Activated CD4-positive, alpha-beta T cell treated with anti-CD3 and anti-CD28 coated beads, Interleukin-2, amount 50 U/mL, for 4 hours (primary cell): ENCODE measurements at regions not wholly inside any gene's neighbourhood (a gene's known extent, or its start where the extent isn't known, plus 50 kb on each side); places are given as distances from the start of the nearest gene placed in this dataset.
"Not testable (repeated sequence)": the region's sequence is repeated elsewhere in the genome, so short reads cannot be mapped to it uniquely, and the experiment has no call there.

ENCODE experiments used
- DNase-seq, 2 experiments: peaks; one replicate each; pipeline ENCODE4 v3.0.0-alpha.2; 2020

DNA sequence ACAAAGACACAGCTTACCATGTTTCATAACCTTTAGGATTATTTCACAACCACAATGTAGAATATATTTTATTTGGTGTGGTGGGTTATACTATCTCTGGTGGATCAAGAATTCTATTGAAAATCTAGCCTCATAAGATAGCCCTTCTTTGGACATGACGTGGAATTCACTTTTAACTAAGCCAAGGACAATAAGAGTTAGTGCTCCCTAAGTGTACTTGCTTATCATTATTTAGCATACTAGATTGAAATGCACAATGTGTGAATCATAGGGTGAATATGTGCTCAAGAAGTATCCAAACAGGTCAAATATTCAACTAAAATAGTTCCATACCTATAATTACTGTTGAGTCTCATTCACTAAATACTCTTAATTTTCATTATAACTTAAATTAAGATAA is 1179.5 kb upstream of the GOT2 start:
- no peak for DNase-seq

DNA sequence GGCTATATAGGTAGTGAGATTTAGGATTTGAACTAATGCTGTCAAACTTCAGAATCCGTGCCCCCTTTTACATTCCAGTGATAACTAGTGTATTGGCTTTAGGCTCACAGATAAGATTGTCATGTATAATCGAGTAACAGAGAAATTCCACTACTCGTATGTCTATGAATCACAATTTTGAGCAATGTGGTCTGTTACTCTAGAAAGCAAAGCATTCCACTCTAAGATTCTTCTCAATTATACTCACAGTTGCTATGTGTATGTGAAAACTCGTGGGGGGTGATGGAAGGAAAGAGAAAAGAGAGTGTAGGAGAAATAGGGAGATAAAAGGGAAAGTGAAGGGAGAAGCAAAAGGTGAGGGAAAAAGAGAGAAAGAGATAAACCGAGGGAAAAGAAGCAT is 1175.1 kb upstream of the GOT2 start:
- no peak for DNase-seq

DNA sequence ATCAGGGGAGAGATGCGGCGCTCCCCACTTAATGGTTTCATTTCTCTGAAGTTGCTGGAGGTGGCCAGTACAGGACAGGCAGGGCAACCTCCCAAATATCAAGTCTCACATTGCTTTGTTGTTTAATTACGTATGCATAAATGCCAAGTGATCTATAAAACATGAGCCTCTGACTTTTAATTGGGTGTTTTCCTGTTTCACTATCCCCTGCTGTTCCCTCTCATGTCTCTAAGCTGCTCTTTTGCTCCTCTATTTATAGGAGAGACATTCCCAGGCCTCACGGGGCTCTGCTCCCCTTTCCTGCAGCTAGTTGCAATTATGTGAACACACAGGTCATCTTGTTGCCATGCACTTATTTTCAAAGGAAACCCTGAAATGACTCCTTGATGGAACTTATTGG is 1173.5 kb upstream of the GOT2 start:
- DNase-seq, result no peak

DNA sequence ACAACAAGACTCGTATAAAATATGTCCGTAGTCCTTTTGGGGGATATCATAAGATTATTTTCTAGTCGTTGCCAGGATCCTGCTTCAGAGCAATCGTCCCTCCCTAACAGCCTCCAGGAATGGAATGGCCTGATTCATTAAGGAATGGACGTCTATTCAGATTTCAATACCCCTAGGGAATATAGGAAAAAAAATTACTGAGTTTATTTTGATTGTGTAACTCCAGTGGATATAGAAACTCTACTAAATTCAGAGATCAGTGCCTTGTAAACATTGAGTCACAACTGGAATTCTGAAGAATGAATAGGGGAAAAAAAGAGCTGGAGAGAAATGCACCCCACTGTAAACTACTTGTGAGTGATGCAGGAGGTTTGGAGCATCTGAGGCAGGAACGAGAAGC is 1171.5 kb upstream of the GOT2 start:
- no peak for DNase-seq

DNA sequence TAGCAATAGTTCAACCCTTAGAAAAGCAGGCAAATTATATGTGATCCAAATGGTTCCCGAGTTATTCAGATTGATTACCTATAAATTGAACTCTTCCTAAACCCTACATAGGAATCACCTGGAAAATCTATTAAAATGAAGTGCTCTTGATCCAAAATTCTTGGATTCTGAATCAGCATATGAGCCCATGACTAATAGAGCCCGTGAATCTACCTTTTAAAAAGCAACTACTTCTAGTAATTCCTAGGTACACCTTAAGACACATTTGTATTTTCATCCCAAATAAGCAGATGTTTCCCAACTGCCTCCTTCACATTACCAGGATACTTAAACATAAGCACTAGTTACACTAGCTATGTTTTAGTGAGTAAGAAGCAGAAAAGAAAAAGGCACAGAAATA is 1171.0 kb upstream of the GOT2 start:
- DNase-seq, result no peak

DNA sequence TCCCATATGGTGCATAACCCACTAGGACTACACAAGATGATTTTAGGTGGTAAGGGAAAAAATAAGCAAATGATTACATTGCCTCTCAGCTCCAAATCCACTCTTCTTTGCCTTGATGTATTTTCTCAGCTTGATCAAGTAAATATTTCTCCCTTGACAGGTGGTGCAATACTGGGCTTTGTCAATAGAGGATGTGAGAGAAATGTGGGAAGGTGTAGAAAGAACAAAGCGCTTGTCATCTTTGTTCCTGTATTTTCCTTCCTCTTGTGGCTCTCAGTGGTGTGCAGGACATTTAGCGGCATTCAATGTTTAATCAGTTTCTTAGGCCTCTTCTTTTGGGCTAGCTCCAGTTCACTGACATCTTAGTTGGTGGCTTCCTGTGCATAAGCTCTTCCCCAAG is 1165.8 kb upstream of the GOT2 start:
- no peak for DNase-seq

DNA sequence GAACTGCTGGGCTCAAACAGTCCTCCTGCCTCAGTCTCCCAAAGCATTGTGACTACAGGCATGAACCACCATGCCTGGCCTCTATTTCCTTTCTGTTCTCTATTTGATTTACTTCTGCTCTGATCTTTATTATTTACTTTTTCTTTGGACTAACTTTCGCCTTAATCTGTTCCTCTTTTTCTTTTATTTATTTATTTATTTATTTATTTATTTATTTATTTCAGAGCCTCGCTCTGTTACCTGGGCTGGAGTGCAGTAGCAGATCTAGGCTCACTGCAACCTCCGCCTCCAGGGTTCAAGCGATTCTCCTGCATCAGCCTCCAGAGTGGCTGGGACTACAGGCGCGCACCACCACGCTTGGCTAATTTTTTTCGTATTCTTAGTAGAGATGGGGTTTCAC is 1158.3 kb upstream of the GOT2 start:
- DNase-seq, result no peak

DNA sequence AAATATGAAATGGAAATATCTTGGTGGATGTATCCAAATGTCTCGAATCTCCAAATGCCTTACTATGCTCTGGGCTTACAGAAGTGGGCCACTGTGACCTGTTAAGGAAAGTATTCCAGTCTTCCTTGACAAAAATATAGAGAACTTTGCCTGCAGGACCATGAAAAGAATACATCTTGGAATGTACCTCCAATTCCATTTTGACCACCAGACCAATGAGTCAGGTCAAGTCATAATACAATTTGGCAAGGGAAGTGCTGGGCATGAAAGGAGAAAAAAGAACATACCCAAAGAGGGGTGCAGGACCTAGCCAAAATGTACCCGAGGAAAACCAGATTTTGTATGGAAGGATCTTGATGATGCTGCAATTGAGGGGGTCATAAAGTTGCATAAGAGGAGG is 1153.7 kb upstream of the GOT2 start:
- DNase-seq, result no peak

DNA sequence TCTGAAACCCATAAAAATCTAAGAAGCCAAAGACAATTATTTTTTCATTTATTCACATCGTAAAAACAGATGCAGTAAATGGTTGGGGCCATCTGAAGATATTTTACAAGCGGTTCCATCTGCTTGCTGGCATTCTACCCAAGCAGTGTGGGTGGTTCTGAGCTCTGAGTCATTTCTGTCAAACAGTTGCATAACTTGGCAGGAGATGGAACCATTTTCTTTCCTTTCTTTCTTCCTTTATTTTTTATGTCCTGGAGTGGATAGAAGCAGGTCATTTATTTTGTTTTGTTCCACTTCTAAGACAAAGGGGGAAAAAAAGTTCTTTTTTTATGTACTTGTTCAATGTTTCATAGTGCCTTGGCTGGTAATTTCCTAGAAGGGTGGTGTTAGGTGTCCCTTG is 1151.9 kb upstream of the GOT2 start:
- DNase-seq, result no peak

DNA sequence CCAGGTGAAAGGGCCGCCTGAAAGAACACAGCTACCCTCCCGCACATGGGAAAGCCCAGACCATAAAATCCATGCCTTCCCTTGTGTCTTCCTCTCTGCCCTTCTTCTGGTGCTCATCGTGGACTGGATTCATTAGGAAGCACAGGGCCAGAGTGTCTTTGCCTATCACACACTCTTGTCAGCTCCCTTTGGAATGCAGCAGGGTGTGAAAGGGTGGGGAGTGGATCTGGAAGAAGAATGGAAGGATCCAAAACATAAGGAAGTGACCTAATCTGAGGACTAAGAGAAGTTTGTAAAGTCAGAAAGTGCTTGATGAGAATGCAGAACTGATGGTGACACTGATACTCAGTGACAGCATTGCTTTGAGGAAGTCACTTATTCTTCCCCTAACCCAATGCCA is 1147.3 kb upstream of the GOT2 start:
- no peak for DNase-seq

DNA sequence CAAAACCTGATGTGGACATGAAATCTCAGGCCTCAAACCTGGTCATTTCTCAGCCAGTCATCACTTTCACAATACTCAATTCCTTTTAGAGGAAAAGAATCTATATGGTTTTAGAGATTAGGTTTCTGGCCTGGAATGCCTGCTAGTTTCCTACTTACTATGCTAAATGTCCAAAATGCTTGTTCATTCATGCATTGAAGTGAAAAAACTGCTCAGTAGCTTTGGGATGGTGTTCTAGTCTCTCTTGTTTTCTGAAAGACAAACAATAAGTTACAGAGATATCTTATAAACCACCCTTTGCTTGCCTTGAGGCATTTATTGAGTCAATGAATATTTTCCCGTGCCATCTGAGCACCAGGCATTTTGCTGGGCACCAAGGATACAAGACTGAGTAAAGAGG is 1146.5 kb upstream of the GOT2 start:
- no peak for DNase-seq

DNA sequence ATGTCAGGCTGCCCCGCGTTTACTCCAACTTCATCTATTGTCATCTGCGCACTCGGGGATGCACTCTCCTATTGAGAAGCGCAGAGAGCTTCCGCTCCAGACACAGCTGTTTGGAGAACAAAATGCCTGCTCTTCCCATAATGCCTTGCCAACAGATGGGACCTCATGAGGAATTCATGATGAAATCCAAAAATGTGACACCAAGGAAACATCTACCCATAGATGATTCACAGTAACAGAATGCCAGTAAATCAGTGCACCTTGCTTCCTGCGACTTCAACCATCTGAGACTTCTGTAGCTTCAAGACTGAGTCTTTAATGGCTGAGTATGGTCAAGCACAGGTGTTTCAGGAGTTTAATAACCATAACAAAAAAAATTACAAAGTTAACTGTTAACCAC is 1144.9 kb upstream of the GOT2 start:
- DNase-seq, result no peak

DNA sequence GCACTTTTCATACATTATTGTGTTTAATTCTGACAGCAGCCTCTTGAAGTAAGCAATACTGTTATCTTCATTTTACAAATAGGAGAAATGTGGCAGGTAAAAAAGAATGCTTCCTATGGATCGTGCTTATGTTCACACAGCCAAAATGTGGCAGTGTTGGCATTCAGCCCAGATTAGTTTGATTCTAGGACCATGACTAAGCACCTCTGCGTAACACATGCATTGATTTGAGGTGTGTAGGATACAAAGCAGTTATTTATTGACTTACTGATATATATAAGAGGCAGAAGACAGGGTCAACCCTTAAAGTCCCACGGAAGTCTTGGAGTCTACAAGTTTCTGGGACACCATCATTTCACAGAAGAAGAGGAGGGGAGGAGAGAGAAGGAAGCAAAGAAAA is 1144.4 kb upstream of the GOT2 start:
- DNase-seq, result no peak

DNA sequence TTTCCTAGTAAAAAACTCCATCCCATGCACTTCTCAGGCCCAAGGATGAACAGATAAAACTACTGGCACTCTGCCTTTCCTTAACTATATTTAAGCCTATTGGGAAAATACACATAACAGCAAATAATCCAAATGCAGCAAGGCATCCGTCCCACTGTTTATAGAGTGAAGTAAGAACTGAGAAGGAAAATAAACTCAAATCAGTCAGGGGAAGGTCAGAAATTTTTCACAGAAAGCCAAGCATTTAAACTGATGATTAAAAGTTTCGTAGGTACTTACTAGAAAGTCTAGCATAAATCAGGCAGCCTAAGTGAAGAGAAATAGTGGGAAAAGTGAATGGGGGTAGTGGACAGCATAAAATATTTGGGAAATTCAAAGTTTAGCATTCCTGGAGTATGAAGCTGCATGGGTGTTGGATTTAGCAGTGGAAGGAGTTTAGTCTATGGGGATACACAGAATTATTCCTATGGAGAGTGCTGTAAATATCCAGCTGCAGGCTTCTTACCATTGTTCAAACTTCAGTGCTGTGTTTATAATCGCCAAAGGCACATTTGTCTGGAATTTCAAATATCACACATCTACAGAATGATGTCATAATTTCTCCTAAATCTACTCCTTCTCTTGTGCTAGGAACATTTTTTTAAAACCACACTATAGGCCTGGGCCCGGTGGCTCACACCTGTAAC is 1131.0 kb upstream of the GOT2 start:
- no peak for DNase-seq

DNA sequence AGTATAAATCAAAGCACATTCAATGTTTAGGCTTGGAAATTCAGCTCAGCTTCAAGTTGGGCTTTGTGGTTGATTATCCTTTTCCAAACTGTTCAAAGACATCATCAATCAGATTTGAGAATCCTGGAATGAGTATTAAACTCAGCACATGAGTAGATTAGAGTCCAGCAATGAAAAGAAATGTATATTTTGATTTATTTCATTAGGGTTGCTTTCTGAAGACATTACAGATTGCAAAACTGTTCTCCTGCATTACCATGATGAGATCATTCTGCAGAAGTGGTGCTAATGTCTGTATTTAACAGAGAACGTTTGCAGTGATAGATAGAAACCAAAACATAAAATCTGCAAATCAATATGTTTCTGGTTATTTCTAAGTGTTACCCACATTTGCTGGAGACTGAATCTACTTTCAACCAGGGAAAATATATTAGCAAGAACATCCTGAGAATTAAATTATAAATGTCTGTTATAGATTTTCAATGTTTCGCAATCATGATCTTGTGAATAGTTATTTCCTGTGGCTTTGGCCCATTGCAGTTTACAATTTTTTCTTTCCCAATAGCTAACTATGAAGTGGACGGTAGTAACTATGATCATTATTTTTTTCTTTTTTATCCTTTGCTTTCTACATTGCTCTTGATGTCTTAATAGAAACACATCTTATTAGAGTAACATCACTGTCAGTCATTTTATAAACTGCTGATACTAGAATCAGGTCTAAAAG is 1125.7 kb upstream of the GOT2 start:
- no peak for DNase-seq

DNA sequence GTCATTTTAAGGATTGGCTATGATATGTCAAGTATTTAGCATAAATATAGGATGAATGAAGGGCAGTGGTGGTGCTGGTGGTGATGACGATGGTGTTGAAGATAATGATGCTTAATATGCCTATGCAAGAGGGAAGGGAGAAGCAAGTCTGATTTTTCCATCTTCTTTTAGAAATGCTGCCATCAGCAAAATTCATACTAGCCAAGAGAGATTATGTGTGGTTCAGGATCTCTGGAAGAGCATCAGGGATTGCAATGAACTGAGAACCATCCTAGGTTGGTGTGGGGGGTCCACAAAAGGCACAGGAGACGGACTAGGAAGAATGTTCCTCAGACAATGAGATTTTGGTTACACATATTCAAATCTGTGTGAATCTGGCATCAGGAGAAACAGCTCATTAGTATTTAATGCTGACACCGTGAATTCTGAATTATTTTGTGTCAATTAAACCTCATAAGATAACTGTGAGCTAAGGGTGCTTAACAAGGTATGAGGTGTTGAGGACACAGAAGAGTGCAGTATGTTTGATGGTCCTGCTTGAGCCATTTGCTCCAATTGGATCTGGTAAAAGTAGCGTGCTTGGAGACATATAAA is 1120.8 kb upstream of the GOT2 start:
- no peak for DNase-seq

DNA sequence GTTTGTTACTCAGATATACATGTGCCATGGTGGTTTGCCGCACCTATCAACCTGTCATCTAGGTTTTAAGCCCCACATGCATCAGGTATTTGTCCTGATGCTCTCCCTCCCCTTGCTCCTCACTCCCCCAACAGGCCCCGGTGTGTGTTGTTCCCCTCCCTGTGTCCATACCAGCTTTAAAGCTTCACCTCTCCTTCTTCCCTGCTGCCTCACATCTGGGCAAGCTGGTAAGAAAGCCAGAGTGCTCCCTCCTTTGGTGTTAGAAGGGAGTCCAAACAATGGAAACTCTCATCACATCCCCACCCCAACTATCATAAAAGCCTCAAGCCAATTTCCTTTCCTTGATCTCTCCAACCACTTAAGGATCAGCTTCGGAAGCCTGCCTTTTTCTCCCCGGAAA is 1115.6 kb upstream of the GOT2 start:
- DNase-seq, result no peak

DNA sequence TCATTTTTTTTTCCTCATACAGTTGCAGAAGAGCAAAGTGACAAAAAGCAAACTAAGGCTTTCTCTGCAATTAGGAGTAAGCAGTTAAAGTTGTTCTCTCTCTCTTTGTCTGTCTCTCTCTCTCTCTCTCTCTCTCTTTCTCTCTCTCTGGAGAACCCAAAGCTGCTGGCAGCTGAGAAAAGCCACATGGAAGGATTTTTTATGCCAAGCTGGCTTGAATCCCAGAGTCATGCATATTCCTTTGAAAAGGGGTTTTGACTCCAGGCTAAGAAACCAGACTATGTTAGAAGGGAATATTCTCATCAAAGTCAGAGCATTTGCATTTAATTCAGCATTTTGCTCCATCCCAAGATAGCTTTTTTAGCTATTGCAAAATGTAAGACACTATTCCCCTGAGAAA is 1114.2 kb upstream of the GOT2 start:
- DNase-seq, result no peak

DNA sequence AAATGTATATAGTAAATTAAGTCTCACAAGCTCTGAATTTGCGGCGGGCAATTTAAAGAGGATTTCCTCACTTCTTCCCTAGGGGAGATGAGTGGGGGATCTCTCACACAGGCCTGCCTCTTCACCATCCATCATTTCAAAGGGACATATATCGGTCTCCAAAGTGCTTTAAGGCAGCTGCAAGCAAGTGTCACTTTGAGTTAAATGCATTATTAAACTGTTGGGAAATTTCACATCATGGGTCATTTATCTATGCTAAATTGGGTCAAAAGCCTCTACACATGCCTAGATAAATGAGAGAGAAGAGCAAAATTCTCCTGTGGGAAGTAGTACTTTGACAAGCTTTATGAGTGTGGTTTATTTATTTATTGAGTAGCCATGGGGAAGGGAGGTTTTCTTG is 1106.1 kb upstream of the GOT2 start:
- DNase-seq, result no peak

DNA sequence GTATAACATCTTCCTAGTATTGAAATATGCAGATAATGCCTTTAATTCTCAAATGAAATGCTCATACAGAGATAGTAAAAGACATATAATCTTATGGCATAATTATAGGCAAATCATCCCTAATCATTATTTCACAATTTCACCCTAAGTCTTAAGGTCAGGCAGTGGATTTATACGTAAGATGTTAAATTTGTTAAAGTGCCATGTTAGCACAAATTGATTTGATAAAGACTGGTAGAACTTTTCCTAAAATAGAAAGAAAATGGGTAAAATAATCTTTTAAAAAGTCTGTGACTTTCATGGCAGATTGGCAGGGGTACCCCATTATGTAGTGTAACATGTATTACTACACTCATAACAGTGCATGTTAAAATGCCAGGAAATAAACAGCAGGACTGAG is 1092.7 kb upstream of the GOT2 start:
- no peak for DNase-seq

DNA sequence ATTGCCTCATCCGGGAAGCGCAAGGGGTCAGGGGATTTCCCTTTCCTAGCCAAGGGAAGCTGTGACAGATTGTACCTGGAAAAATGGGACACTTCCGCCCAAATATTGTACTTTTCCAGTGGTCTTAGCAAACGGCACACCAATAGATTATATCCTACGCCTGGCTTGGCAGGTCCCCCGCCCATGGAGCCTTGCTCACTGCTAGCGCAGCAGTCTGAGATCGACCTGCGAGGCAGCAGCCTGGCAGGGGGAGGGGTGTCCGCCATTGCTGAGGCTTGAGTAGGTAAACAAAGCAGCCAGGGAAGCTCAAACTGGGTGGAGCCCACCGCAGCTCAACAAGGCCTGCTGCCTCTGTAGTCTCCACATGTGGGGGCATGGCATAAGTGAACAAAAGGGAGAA is 1075.4 kb upstream of the GOT2 start:
- not testable (repeated sequence) for DNase-seq

DNA sequence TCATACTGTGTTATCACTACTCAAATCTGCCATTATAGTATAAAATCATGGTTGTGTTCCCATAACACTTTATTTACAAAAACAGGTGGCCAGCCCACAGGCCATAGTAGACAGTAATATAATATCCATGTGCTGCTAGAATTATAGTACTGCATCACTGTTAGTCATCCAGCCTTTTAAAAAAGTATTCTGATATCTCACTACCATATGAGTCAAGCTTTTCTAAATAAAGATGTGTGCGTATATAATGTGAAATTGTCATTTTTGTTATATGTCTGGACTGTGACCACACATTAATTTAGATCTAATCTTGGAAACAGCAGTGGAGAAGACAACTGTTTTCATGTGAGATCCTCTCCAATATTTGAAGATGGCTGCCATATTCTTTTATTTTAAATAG is 1049.1 kb upstream of the GOT2 start:
- DNase-seq, result no peak

DNA sequence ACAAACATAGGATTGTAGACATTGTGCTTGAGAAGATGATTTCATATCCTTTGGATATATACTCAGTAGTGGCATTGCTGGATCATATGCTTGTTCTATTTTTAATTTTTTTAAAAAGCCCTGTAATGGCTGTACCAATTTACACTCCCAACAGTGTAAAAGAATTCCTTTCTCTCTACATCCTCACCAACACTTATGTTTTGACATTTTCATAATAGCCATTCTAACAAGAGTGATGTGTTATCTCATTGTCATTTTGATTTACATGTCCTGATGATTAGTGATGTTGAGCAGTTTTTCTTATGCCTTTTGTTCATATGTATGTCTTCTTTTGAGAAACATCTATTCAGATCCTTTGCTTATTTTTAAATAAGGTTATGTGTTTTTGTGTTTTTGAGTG is 1039.2 kb upstream of the GOT2 start:
- DNase-seq, result no peak

DNA sequence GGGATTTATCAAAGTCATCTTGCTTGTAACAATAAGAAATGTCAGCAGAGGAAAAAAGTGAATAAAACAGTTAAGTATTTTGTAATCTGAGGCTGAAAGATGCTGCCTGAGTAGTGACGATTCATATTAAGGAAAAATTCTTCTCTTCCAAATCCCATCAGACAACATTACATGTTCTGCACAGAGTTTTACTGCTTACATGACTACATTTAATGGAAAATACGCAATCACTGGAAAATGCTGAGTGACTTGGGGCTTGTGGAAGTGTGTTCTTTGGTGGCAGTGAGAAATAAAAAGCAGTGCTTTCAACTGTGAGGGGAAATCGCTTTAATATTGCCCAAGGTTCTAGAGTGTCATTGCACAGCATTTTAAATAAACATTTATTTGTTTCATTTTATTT is 1025.2 kb upstream of the GOT2 start:
- no peak for DNase-seq

DNA sequence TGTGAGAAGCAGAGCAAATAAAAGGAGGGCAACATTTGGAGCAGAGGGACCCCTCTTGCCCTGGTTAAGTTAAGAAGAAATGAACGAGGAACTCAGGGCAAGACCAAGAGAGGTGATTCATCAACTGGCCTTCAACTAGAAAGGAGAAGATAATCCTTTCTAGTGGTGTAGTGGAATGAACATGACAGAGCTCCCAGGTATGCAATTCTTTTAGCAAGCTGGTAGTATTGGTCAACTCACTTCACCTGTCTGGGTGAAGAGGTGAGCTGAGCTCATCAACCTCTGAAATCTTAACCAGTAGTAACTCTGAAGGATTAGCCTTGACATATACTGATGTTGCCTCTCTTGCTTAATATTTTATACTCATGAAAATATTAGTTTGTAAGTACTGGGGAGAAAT is 1024.7 kb upstream of the GOT2 start:
- no peak for DNase-seq
